GM21360 (cell line): ENCODE measurements at regions not wholly inside any gene's neighbourhood (a gene's known extent, or its start where the extent isn't known, plus 50 kb on each side); places are given as distances from the start of the nearest gene placed in this dataset.
"Not testable (repeated sequence)": the region's sequence is repeated elsewhere in the genome, so short reads cannot be mapped to it uniquely, and the experiment has no call there.

Source experiments
- ATAC-seq: cut with Tn5 transposase; IDR thresholded peaks from one replicate; pipeline ENCODE4 v1.9.1; 2021; ENCODE audit warnings: mild to moderate bottlenecking, moderate library complexity; ENCODE audit not compliant: unreplicated experiment

- not testable (repeated sequence) for ATAC-seq
Measured at GRCh38 chr17:31630866-31631265, 228.2 kb downstream of the COPRS start.

DNA sequence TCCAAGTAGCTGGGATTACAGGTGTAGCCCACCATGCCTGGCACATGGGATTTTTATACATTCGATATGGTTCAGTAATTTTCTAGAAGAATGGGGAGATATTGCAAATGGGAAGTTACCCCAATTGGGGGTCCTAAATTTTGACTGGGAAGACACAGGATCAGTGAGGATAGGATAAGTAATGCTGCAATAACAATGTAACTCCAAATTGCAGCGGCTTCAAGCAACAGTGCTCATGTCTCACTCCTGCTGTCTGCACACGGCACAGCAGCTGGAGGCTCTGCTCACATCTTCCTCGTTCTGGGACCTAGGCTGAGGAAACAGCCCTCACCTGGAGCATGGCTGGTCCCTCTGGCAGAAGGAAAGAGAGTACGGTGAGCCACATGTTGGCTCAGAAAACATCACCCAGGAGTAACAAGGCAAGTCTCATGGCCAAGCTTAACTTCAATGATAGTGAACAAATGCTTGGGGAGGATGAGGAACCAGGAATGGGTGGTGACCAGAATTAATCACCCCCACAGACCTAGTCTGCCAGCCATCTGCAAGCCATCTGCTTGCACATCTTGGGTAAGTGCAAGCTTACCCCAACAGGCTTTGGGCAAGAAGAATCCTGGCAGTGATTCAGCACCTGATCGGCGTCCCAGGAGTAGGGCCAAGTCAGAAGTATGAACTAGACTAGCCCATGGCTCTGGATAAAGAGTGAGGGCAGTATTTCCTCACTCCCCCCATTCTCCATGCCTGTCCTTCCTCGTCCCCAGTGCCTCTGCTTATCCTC, 229.2 kb downstream of the COPRS start:
- ATAC-seq = no peak

DNA sequence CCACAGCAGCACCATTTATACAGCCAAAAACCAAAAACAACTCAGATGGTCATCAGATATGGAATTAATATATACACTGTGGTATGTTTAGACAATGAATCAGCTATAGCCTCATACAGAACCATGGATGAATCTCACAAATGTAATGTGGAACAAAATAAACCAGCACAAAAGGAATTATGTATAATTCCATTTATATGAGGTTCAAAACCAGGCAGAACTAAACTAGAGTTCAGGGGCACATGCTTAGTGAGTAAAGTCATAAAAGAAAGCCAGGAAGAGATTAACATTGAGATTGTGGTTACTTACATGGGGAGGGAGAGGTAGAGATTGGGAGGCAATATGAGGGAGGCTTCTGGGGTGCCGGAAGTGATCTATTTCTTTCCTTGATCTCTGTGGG, 231.1 kb downstream of the COPRS start:
- no peak for ATAC-seq

DNA sequence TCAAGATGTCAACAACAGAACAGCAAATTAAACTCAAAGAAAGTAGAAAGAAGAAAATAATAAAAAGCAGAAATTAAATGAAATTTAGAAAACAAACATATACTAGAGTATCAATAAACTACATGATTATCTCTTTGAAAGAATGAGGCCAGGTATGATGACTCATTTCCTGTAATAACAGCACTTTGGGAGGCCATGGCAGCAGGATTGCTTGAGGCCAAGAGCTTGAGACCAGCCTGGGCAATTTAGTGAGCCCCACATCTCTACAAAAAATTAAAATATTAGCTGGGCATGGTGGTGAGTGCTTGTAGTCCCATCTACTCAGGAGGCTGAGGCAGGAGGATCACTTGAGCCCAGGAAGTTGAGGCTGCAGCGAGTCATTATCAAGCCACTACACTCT, 232.5 kb downstream of the RAB11FIP4 start:
- ATAC-seq = no peak

GRCh38 chr17:31622500-31622899, 231.0 kb downstream of the RAB11FIP4 start:
- ATAC-seq = no peak

DNA sequence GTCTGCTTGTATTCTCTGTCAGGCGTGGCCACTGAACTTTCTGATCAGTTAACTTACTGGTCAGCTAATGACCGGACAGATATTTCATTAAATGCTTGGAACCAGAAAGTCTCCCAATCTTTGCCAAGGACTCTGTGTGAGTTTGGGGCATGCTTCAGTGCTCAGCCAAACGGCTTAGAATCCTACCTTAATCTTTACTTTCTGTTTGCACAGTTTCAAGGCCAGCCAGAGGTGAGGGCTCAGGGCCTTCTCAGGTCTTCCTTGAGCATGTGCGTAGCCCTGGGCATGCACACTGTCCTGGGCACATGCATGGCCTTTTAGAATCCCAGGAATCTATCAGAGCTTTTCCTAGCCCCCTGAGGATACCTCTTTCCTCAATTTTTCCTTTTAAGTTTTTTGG, 230.1 kb downstream of the RAB11FIP4 start:
- ATAC-seq = no peak

- ATAC-seq = not testable (repeated sequence)
Measured at GRCh38 chr17:31611053-31611452, 219.6 kb downstream of the RAB11FIP4 start.

- ATAC-seq = no peak
Measured at GRCh38 chr17:31609996-31610910, 218.8 kb downstream of the RAB11FIP4 start.

GRCh38 chr17:31609331-31609730, 217.9 kb downstream of the RAB11FIP4 start:
- ATAC-seq = no peak

DNA sequence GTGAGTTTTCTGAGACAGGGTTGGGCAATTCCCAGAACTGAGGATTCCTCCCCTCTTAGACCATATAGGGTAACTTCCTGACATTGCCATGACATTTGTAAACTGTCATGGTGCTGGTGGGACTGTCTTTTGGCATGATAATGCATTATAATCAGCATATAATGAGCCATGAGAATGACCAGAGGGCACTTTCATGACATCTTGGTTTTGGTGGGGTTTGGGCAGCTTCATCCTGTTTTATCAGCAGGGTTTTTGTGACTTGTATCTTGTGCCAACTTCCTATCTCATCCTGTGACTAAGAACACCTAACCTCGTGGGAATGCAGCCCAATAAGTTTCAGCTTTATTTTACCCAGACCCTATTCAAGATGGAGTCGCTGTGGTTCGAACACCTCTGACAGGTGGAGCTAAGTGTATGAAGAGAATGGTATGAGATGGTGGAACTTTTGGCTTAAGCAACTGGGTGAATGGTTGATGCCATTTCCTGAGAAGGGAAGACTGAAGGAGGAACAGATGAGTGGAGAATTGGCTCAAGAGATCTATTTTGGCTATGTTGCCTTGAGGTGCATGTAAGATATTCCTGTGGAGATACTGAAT, 217.3 kb downstream of the RAB11FIP4 start:
- no peak for ATAC-seq

DNA sequence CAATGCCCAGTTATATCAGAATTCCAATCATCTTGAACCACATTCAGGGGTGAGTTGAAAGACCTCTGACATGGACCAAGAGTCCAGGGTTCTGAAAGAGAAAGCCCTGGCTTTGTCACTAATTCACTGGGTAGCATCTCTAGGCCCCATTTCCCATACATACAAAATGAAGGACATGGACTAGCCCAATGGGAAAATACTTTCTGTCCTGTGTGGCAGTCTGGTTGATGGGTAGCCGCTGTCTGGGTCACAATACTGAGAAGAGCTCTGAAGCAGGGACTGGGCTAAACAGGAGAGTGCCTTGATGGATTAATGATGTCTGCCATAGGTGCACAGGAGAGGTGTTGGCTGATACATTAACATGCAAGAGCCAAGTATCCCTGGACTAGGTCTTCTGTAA, 214.3 kb downstream of the RAB11FIP4 start:
- no peak for ATAC-seq

GRCh38 chr17:31604936-31605335, 213.5 kb downstream of the RAB11FIP4 start:
- no peak for ATAC-seq

DNA sequence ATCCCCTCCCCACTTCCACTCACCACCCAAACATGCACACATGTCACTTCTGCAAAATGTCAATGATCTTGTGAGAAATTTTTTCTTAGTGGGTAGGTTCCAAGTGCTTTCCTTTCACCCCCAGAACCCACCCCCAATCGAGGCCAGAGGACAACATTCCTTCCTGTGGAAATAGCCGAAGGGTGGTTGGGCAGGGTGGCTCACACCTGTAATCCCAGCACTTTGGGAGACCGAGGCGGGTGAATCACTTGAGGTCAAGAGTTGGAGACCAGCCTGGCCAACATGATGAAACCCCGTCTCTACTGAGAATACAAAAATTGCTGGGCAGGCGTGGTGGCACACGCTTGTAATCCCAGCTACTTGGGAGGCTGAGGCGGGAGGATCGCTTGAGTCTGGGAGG, 208.7 kb downstream of the RAB11FIP4 start:
- not testable (repeated sequence) for ATAC-seq

GRCh38 chr17:31598921-31599571, 207.6 kb downstream of the RAB11FIP4 start:
- no peak for ATAC-seq

- ATAC-seq = no peak
Measured at GRCh38 chr17:31598399-31598782, 206.9 kb downstream of the RAB11FIP4 start.

- ATAC-seq = no peak
Measured at GRCh38 chr17:31597646-31598398, 206.3 kb downstream of the RAB11FIP4 start.

DNA sequence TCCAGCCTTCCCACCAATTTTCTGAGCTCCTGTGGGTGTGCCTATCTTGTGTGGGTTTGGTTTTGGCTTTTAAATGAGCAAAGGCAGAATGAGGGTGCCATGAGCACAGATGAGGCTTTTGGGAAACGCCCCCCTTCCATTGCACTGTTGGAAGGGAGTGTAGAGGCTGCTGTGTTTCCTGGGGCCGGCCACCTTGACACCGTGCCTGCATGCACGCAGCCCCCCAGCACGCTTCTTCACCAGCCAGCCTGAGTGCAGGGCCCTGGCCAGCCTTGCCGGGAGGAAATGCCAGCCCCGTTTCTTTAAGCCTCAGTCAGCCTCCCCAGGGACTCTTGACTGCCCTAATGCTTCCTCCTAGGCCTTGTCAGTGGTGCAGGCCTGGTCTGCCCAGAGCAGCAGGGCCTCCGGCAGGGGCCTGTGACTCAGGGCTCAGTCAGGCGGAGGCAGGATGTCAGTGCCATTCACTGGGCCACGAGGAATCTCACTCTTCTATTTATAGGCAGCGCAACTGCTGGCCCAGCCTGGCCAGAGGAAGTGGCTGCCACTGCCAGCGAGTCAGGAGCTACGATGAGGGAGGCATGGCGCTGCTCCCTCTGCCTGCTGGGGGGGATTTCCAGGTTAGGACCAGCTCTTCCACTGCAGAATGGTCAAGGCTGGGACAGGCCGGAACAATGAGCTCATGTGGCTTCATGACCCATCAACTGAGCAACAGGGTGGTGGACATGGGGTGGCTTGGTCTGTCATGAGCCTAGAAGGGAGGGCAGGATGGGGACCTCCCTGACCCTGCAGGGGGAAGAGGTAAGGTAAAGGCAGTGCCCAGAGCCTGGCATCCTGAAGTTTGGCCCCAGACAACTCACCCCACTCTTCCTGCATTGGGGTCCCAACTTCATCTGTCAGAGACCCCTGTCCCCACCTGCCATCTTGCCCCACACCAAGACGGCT, 205.2 kb downstream of the RAB11FIP4 start:
- peak; percentile 58 for ATAC-seq

GRCh38 chr17:31595666-31596381, 204.3 kb downstream of the RAB11FIP4 start:
- ATAC-seq = no peak

- ATAC-seq = no peak
Measured at GRCh38 chr17:31595076-31595475, 203.6 kb downstream of the RAB11FIP4 start.
